HG03196 (cell line): ENCODE measurements at regions not wholly inside any gene's neighbourhood (a gene's known extent, or its start where the extent isn't known, plus 50 kb on each side); places are given as distances from the start of the nearest gene placed in this dataset.

Experiments
- ATAC-seq: cut with Tn5 transposase; IDR thresholded peaks from one replicate; pipeline ENCODE4 v1.9.1; 2021; ENCODE audit not compliant: unreplicated experiment

DNA sequence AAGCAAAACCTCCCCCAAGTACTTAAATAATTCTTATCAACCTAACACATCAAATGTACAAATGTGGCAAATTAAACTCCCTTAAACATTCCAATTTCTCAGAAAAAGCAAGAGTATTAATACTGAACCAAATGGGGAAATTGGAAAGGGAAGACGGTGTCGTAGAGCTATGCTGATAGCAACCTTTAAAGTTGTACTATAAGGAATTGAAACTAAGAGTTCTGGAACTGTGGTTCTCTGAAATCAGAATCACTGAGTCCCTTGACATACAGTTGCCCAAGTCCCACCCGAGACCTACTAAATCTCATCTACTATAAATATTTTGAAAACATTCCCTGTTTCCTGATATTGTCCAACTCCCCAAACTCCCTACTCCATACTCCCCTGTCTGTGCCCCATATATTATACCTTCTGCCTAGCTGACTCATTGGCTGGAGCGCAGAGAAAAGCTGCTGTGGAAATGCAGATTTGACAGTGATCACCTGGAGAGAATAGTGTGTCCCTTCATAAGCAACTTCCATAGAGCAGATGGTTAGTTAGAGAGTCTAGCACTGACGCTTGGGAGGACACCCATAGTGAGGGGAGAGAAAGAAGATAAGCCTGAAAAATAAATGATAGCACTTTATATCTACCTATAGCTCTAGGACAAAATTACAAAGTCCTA, 51.4 kb upstream of the ITM2B start:
- ATAC-seq = no peak

- ATAC-seq = no peak
Measured at GRCh38 chr13:48178126-48178525, 54.9 kb upstream of the ITM2B start.

DNA sequence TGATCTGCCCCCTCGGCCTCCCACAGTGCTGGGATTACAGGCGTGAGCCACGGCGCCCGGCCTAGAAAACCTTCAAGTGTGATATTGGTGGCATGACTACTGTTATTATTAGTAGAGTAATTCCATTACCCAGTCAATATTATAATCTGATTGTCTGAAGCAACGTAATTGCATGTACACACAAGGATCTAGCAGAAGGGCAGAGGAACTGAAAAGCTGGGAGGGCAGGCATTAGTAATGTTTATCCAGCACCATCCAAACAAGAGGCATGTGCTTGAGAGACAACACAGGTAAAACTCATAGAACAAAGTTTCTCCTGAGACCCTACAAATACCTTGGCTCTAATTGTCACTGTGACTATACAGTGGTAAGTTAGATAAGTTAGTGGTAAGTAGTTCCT, 56.2 kb upstream of the ITM2B start:
- no peak for ATAC-seq

GRCh38 chr13:48175185-48175584, 57.8 kb upstream of the ITM2B start:
- ATAC-seq = no peak

DNA sequence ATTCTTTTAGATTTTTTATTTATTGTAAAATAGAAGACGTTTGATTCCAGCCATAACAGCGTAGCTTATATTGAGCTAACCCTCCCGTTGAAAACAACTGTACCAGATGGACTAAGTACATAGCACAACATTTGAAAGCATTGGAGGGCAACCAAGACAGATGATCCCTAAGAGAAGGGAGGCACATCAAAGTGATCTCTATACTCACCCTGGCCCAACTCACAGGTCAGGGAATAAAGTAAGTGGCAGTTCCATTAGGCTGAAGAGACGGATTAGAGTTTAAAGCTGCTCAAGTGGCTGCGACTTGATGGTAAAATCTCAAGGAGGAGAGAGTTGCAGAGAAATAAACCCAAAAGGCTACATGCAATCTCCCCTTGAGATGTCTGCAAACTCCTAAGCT, 65.1 kb upstream of the ITM2B start:
- ATAC-seq = no peak

GRCh38 chr13:48165727-48166126, 67.3 kb upstream of the ITM2B start:
- no peak for ATAC-seq

GRCh38 chr13:48165063-48165462, 67.9 kb upstream of the ITM2B start:
- no peak for ATAC-seq

DNA sequence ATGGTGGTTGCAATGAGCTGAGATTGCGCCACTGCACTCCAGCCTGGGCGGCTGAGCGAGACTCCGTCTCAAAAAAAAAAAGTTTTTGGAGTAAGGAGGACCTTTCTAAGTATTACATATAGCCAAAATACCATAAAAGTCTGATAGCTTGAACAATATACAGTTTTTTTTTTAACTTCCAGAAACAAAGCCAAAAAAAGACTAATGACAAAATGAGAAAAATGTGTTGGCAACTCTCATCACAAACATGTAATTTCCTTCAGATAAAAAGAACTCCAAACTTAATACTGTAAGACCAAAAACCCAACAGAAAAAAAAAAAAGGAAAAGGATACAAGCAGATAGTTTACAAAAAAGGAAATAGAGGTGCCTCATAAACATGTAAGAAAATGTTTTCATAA, 68.2 kb upstream of the MED4 start:
- ATAC-seq = no peak

GRCh38 chr13:48162217-48162616, 67.3 kb upstream of the MED4 start:
- no peak for ATAC-seq

- no peak for ATAC-seq
Measured at GRCh38 chr13:48161530-48162179, 66.8 kb upstream of the MED4 start.

- no peak for ATAC-seq
Measured at GRCh38 chr13:48160606-48161278, 65.8 kb upstream of the MED4 start.

GRCh38 chr13:48159826-48160225, 64.9 kb upstream of the MED4 start:
- ATAC-seq = no peak

DNA sequence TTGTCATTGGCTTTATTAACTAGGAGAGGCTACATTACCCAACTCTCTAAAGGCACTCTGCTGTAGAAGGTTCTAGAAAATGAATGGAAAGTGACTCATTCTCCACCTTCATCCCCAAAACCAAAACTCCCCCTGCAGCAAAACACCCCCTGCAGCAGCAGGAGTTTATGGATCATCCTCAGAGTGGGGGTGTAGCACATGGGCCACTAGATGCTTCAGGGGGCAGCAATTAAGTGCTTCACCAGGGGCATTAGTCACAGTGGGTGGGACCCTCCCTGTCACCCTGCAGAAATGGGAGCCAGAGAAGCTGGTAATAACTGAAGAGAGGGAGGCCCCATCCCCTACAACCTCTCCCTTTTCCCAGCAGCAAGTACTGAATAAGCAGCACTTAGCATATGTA, 64.5 kb upstream of the MED4 start:
- no peak for ATAC-seq

DNA sequence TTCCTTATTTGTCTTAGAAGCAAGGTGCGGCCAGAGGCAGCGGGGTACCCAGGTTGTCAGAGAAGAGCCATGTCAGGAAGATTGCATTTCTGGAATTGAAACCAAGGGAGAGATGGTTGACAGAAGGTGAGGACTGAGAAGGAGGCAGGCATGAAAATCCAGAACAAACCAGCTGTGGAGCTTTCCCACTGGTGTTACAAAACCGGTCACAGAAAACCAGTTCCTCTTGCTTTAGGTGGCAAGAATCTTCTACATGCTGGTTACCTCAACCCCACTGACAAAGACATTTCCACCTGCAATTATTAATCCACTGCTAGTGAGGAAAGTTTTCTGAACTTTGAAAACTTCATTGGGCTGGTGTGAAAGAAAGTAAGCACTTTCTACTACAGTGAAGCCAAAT, 64.0 kb upstream of the MED4 start:
- ATAC-seq = no peak

GRCh38 chr13:48158290-48158689, 63.4 kb upstream of the MED4 start:
- no peak for ATAC-seq

DNA sequence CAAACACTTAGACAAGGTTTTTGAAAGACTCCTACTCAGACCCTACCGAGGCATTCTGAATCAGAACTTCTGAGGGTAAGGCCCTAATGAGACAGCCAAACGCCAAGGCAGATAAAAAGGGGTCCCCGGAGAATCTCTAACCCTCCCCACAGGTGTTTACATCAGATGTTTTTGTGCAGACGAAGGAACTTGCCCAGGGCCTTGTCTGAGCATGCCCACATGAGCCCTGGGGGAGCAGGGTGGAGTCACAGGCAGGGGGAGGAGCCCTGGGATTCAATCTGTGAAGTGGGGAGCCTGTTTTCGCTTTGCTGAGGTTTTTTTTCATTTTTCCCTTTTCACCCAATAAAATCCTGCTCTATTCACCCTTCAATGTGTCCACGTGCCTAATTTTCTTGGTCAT, 61.6 kb upstream of the MED4 start:
- no peak for ATAC-seq

- peak; percentile 55 for ATAC-seq
Measured at GRCh38 chr13:48155848-48156247, 60.9 kb upstream of the MED4 start.

GRCh38 chr13:48154671-48155070, 59.8 kb upstream of the MED4 start:
- ATAC-seq = no peak

- no peak for ATAC-seq
Measured at GRCh38 chr13:48153186-48153585, 58.3 kb upstream of the MED4 start.

- no peak for ATAC-seq
Measured at GRCh38 chr13:48151363-48152161, 56.7 kb upstream of the MED4 start.

DNA sequence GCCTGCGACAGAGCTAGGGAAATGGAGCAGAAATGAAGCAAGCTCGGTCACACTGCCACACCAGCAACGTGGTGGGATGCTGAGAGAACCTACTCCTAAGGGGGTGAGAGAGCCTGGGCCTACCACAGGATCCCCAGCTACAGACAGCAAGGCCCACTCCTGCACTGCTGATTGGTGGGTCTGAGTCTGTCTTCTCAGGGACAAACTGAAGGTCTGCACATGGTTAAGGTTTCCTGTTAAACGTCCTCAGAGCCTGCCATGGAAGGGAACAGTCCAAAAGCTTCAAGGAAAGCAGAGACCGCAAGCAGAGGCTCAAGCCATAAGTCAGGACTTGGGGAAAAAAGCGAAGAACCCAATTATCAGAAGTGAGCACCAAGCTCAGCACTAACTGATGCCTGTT, 53.5 kb upstream of the MED4 start:
- ATAC-seq = no peak

DNA sequence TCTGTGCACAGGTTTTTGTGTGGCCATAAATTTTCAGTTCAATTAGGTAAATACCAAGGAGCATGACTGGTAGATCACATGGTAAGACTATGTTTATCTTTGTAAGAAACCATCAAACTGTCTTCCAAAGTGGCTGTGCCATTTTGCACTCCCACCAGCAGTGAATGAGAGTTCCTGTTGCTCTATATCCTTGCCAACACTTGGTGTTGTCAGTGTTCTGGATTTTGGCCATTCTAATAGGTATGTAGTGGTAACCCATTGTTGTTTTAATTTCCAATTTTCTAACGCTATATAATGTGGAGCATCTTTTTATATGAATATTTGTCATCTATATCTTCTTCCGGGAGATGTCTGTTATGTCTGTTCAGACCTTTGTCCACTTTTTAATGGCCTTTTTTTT, 51.7 kb upstream of the MED4 start:
- no peak for ATAC-seq
